Motor neuron (in vitro differentiated cells): ENCODE measurements at regions not wholly inside any gene's neighbourhood (a gene's known extent, or its start where the extent isn't known, plus 50 kb on each side); places are given as distances from the start of the nearest gene placed in this dataset.
"Not testable (repeated sequence)": the region's sequence is repeated elsewhere in the genome, so short reads cannot be mapped to it uniquely, and the experiment has no call there.

ENCODE experiments used
- ATAC-seq, 8 experiments: fragments of 200-7000 bp; cut with Tn5 transposase; replicated peaks in 6 of 8; 2 replicates each; pipeline ENCODE4 v1.8.0; 2021; ENCODE audit warnings: mild to moderate bottlenecking in 8 of 8, moderate library complexity in 8 of 8
- H3K27ac ChIP-seq, 2 donors: fragments of 250-450 bp; sonication (Bioruptor Pico); 2 replicates each; pipeline ENCODE4 v1.9.0; 2021; ENCODE audit warnings: antibody characterized with exemption in 2 of 2, mild to moderate bottlenecking in 2 of 2, moderate library complexity in 1 of 2
- H3K4me1 ChIP-seq, 2 donors: fragments of 250-450 bp; sonication (Bioruptor Pico); replicated peaks in 1 of 2; 2 replicates each; pipeline ENCODE4 v1.6.1; 2021; ENCODE audit warnings: antibody characterized with exemption in 2 of 2, mild to moderate bottlenecking in 2 of 2, moderate library complexity in 1 of 2
- H3K4me3 ChIP-seq, 5 donors: fragments of 250-450 bp; sonication (Bioruptor Pico); 2 replicates each; pipeline ENCODE4 v1.9.0; 2021; ENCODE audit warnings: antibody characterized with exemption in 5 of 5, mild to moderate bottlenecking in 5 of 5, moderate library complexity in 4 of 5
- WGBS, 10 experiments: fragments of 450-650 bp; shearing (Covaris generic); methylation state at CpG; one replicate each; pipeline ENCODE4 v1.0.0; 2022; 5-methylcytosine and 5-hydroxymethylcytosine counted together
- in situ Hi-C, 9 experiments: fragments of 400-800 bp; cut with MboI; loops; one replicate each; pipeline ENCODE4 v1.15.0; 2021; ENCODE audit warnings: low sequenced_read_pairs in 9 of 9, low pct_unique_long_range_greater_than_20kb in 2 of 9; ENCODE audit not compliant: unreplicated experiment in 9 of 9

DNA sequence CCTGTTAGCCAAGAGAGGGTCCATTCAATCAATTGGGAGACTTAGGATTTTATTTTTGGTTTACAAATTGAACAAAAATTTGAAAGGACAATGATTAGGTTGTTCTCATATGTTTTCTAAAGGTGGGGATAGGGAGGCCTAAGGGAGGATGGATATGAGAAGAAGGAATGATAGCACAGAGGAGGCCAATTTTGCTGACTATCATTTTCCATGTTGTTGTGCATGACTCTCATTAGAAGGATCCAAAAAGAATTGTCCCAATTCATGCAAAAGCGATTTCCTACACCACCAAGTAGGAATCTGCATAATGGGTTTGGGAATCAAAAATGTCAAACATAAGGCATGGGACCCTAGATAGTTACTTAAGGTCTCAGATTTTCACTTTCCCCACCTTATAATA is 524.8 kb downstream of the KIF2B start:
- Histone ChIP-seq H3K4me1 (no peaks in the 10 kb centered on the region), H3K27ac (no peak overlapping the region), H3K4me3 (no peak overlapping the region)
- in situ Hi-C loops = no loop called here
- ATAC-seq = no peak
- 0 to 100% (median 20%) methylated on average over 1 of the region's 1 CpG; no CpG with 5 or more reads in 5 of the 10 experiments for WGBS, 10 experiments

GRCh38 chr17:54348234-54348633 is 525.5 kb downstream of the KIF2B start:
- no peak overlapping the region for H3K4me3 ChIP-seq
- in situ Hi-C loops = no loop called here
- H3K4me1 ChIP-seq = no peaks in the 10 kb centered on the region
- ATAC-seq = no peak
- no peak overlapping the region for H3K27ac ChIP-seq

DNA sequence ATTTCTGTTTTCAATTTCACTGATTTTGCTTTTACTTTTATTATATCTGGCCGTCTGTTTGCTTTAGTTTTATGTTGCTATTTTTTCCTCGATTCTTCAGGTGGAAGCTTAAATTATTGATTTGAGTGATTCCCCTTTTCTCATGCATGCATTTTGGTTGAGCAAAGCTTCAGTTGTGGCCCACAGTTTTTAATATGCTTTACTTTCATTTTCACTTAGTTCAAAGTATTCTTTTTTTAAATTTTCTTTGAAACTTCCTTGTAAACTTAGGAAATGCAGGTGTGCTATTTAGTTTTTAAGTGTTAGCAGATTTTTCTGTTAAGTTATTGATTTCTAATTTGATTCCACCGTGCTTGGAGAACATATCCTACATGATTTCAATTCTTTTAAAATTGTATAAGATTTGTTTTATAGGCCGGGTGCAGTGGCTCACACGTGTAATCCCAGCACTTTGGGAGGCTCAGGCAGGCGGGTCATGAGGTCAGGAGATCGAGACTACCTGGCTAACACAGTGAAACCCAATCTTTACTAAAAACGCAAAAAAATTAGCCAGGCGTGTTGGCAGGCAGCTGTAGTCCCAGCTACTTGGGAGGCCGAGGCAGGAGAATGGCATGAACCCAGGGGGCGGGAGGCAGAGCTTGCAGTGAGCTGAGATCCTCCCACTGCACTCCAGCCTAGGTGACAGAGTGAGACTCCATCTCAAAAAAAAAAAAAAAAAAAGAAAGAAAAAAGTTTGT is 531.2 kb downstream of the KIF2B start:
- H3K27ac ChIP-seq = no peak overlapping the region
- ATAC-seq = no peak
- in situ Hi-C loops = no loop called here
- H3K4me3 ChIP-seq = no peak overlapping the region
- no peaks in the 10 kb centered on the region for H3K4me1 ChIP-seq
- 1 to 92% (median 56%) methylated on average over 2 to 10 of the region's 11 CpGs for WGBS, 10 experiments

GRCh38 chr17:54361073-54361472 is 538.3 kb downstream of the KIF2B start:
- H3K4me3 ChIP-seq, H3K4me1 ChIP-seq, ATAC-seq, H3K27ac ChIP-seq, in situ Hi-C loops: not testable (repeated sequence)
- 0 to 80% (median 45%) methylated on average over 1 to 4 of the region's 4 CpGs; no CpG with 5 or more reads in 5 of the 10 experiments for WGBS, 10 experiments

DNA sequence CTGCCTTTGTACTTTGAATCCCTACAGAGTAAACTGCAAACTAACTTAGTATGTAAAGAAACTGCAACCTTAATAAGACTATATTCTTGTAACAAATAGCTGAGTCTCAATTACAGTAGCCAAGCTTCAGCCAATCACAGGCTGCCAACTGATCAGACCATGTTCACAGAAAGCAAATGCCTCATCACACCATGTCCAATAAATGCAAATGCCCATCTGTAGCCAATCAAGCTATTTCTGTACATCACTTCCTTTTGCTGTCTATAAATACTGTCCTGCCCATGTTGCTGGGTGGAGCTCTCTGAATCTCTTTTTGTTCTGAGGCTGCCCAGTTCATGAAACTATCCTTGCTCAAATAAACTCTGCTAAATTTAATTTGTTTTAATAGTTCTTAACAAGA is 531.7 kb upstream of the TOM1L1 start:
- peak in 1 of 8 experiments; percentile 25 for ATAC-seq
- Histone ChIP-seq H3K4me3 (no peak overlapping the region), H3K4me1 (peaks cover 8 to 13% of the 10 kb centered on the region in 2 donors), H3K27ac (no peak overlapping the region)
- in situ Hi-C loops = no loop called here

DNA sequence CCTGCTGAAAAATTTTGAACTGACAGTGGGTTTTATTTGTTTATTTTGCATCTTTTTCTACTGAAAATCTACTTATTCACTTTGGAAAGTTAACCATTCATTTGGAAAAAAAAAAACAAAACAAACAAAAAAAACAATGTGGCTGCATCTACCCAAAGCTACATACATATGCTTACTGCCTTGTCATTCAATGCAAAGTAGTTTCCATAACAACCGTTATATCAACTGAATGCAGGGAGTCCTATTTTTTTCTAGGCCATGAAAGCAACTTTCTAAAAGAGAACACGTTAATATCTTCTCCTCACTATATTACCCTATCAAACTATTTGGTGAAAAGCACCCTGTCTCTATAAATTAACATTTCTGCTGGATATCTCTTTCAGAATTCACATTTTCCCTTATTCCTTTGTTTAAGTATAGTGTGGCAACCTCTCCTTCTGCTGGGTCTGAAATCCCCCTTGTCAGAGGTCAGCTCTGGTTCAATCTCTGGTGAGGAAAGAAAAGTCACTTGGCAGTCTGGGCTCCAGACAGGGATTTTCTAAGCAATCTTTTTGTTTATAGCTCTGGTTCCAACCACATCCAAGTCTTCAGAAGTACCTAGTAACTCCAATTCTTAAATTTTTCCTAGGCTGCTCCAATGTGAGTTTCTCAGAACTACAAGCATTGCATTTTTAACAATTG is 528.4 kb upstream of the TOM1L1 start:
- Histone ChIP-seq H3K4me3 (no peak overlapping the region), H3K27ac (peak overlapping the region in 1 of 2 donors; percentile 26), H3K4me1 (peaks cover 8 to 13% of the 10 kb centered on the region in 2 donors)
- in situ Hi-C loops = no loop called here
- ATAC-seq = peak in 5 of 8 experiments; percentile 45 to 83 (median 63)
- whole genome bisulfite sequencing, 10 experiments = 0 to 33% (median 0%) methylated on average over 1 to 2 of the region's 2 CpGs; no CpG with 5 or more reads in 1 of the 10 experiments

GRCh38 chr17:54373970-54374369 is 526.7 kb upstream of the TOM1L1 start:
- no peak for ATAC-seq
- Histone ChIP-seq H3K4me3 (no peak overlapping the region), H3K27ac (no peak overlapping the region), H3K4me1 (peaks cover 8 to 13% of the 10 kb centered on the region in 2 donors)
- 0 to 100% (median 60%) methylated on average over 1 of the region's 1 CpG; no CpG with 5 or more reads in 3 of the 10 experiments for WGBS, 10 experiments
- in situ Hi-C loops = no loop called here

DNA sequence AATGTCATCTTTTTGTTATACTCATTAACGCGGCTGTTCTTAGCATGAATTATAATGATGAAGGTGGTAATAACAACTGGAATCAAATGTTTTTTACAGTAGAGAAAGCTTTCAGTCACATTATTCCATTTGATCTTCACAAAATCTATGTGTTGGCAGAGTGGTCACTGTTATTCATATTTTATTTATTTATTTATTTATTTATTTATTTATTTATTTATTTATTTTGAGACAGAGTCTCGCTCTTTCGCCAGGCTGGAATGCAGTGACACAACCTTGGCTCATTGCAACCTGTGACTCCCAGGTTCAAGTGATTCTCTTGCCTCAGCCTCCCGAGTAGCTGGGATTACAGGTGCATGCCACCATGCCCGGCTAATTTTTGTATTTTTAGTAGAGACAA is 524.2 kb upstream of the TOM1L1 start:
- WGBS, 10 experiments = 54 to 100% (median 90%) methylated on average over 2 to 6 of the region's 6 CpGs

GRCh38 chr17:54381482-54381881 is 519.2 kb upstream of the TOM1L1 start:
- ATAC-seq = no peak
- in situ Hi-C loops = no loop called here
- Histone ChIP-seq H3K4me1 (no peaks in the 10 kb centered on the region), H3K4me3 (no peak overlapping the region), H3K27ac (no peak overlapping the region)
- 0 to 100% (median 91%) methylated on average over 1 to 3 of the region's 3 CpGs; no CpG with 5 or more reads in 1 of the 10 experiments for WGBS, 10 experiments

More for the DNA sequence above, 524.2 kb upstream of the TOM1L1 start:
- H3K27ac ChIP-seq, ATAC-seq, H3K4me3 ChIP-seq, in situ Hi-C loops: not testable (repeated sequence)
- peaks cover 8 to 13% of the 10 kb centered on the region in 2 donors for H3K4me1 ChIP-seq

DNA sequence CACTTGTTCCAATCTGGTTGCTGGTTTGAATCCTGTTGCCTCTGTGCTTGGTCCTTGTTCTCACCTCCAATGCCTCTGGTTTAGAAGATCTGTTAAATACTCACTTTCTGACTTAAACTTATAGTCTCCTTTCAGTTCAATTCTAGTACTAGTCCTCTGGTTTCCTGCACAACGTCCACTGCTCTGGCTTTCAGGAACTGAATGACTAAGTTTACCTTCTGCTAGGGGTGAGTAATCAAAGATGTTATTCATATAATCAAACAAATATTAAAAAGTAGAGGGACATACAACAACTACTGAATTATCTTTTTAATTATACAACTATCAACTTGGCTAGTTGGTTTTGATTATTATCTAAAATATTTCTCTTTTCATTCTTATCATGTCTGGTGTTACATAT is 496.4 kb upstream of the TOM1L1 start:
- no peak for ATAC-seq
- in situ Hi-C loops = no loop called here
- H3K4me3 ChIP-seq = no peak overlapping the region
- WGBS, 10 experiments = 0 to 100% (median 43%) methylated on average over 1 of the region's 1 CpG; no CpG with 5 or more reads in 6 of the 10 experiments
- no peaks in the 10 kb centered on the region for H3K4me1 ChIP-seq
- no peak overlapping the region for H3K27ac ChIP-seq

DNA sequence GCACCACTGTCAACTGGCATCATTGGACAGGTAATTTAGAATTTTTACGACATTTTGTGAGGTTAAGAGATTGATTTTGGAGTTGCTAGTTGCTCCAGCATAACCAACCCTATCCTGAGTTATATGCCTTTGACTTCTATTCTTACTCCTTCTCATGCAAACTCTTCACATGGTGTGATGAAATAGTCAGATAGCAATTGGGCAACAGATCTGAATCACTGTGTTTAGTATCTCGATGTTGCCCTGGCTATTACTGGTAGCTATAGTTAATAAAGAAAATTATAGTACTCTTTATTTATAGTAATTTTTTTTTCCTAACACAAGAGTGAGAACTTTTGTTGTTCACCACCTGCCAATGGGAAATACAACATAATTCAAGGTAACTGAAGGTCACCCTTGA is 494.8 kb upstream of the TOM1L1 start:
- Histone ChIP-seq H3K27ac (no peak overlapping the region), H3K4me3 (no peak overlapping the region), H3K4me1 (no peaks in the 10 kb centered on the region)
- 0 to 100% (median 80%) methylated on average over 1 to 2 of the region's 2 CpGs; no CpG with 5 or more reads in 1 of the 10 experiments for whole genome bisulfite sequencing, 10 experiments
- no peak for ATAC-seq
- in situ Hi-C loops = no loop called here

- WGBS, 10 experiments = 0 to 83% methylated on average over 1 of the region's 1 CpG; no CpG with 5 or more reads in 8 of the 10 experiments
- in situ Hi-C loops = no loop called here
- ATAC-seq = peak in 3 of 8 experiments; percentile 35 to 82 (median 68)
- Histone ChIP-seq H3K27ac (no peak overlapping the region), H3K4me1 (no peaks in the 10 kb centered on the region), H3K4me3 (no peak overlapping the region)
Measured at GRCh38 chr17:54408731-54409130, 491.9 kb upstream of the TOM1L1 start.

DNA sequence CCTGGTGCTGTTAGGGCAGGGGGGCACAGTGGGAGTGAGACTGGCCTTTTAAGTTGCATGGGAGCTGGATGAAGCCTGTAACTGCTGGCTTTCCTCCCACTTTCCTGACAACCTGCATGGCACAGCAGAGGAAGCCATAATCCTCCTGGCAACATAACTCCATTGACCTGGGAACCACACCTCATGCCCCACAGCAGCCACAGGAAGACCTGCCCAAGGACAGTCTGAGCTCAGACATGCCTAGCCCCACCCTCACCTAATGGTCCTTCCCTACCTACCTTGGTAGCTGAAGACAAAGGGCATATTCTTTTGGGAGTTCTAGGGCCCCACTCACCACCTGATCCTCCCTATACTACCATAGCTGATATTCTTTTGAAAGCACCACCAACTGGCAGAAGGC is 482.2 kb upstream of the TOM1L1 start:
- no peak overlapping the region for H3K4me3 ChIP-seq
- no peak overlapping the region for H3K27ac ChIP-seq
- H3K4me1 ChIP-seq = no peaks in the 10 kb centered on the region
- in situ Hi-C loops = no loop called here
- no peak for ATAC-seq

- WGBS, 10 experiments = 10 to 92% (median 79%) methylated on average over 1 to 3 of the region's 3 CpGs; no CpG with 5 or more reads in 3 of the 10 experiments
- in situ Hi-C loops = no loop called here
- no peak for ATAC-seq
Measured at GRCh38 chr17:54425671-54426070, 475.0 kb upstream of the TOM1L1 start.

More at GRCh38 chr17:54425671-54426070, 475.0 kb upstream of the TOM1L1 start:
- H3K27ac ChIP-seq = no peak overlapping the region
- H3K4me3 ChIP-seq = no peak overlapping the region
- H3K4me1 ChIP-seq = peaks cover 0 to 4% of the 10 kb centered on the region in 2 donors
